Aorta (tissue), 5 donors: ENCODE measurements at regions not wholly inside any gene's neighbourhood (a gene's known extent, or its start where the extent isn't known, plus 50 kb on each side); places are given as distances from the start of the nearest gene placed in this dataset.

Experiments
- ATAC-seq: fragments of 200-7000 bp; cut with Tn5 transposase; one replicate; pipeline ENCODE4 v1.9.1; 2022; ENCODE audit warnings: moderate library complexity; ENCODE audit not compliant: low FRiP score
- DNase-seq, 2 donors: peaks; one replicate each; pipeline ENCODE4 v3.0.0-alpha.2; 2020
- H3K27ac ChIP-seq, 2 donors: one replicate each; pipeline ENCODE4 v1.5.1; 2013; ENCODE audit warnings: low read length in 2 of 2, mild to moderate bottlenecking in 2 of 2, moderate library complexity in 2 of 2, control low read depth in 1 of 2, inconsistent platforms in 1 of 2, low read depth in 1 of 2
- H3K27me3 ChIP-seq, 2 donors: one replicate each; pipeline ENCODE4 v1.6.1; 2013; ENCODE audit warnings: control low read depth in 1 of 2, low read length in 1 of 2, mild to moderate bottlenecking in 1 of 2, moderate library complexity in 1 of 2; ENCODE audit not compliant: insufficient read depth in 2 of 2, control insufficient read depth in 1 of 2
- H3K36me3 ChIP-seq, 2 donors: one replicate each; pipeline ENCODE4 v1.6.1; 2013; ENCODE audit warnings: control low read depth in 1 of 2, low read length in 1 of 2, mild to moderate bottlenecking in 1 of 2; ENCODE audit not compliant: insufficient read depth in 2 of 2, control insufficient read depth in 1 of 2
- H3K4me1 ChIP-seq, 2 donors: one replicate each; pipeline ENCODE4 v1.6.1; 2013; ENCODE audit warnings: low read length in 2 of 2, control low read depth in 1 of 2, mild to moderate bottlenecking in 1 of 2, moderate library complexity in 1 of 2; ENCODE audit not compliant: insufficient read depth in 2 of 2, control insufficient read depth in 1 of 2
- H3K4me3 ChIP-seq, 2 donors: one replicate each; pipeline ENCODE4 v1.5.1; 2013; ENCODE audit warnings: low read length in 2 of 2, control low read depth in 1 of 2, mild to moderate bottlenecking in 1 of 2
- H3K9me3 ChIP-seq: one replicate; pipeline ENCODE4 v1.6.1; 2013; ENCODE audit warnings: mild to moderate bottlenecking, low read length; ENCODE audit not compliant: control insufficient read depth
- WGBS, 2 donors: extraction: QIAGEN DNeasy Blood & Tissue Kit; methylation state at CpG; one replicate each; pipeline ENCODE4 v1.1.7; 2013; 5-methylcytosine and 5-hydroxymethylcytosine counted together
- intact Hi-C, 2 donors: fragments of 100-400 bp; cut with DNase I; formaldehyde crosslinking; loops; one replicate each; pipeline versions ENCODE4 v1.14.2 to v1.15.0; 2022
- donor health status: healthy with polysubstance abuse.
- donor health status: Bipolar disorder and iron deficiency.
- donor health status: DM: no; HTN: no; CAD: no.
- donor health status: DM: no; HTN: no; CAD: no.
- donor health status: DM: yes; HTN: yes; CAD: no.

DNA sequence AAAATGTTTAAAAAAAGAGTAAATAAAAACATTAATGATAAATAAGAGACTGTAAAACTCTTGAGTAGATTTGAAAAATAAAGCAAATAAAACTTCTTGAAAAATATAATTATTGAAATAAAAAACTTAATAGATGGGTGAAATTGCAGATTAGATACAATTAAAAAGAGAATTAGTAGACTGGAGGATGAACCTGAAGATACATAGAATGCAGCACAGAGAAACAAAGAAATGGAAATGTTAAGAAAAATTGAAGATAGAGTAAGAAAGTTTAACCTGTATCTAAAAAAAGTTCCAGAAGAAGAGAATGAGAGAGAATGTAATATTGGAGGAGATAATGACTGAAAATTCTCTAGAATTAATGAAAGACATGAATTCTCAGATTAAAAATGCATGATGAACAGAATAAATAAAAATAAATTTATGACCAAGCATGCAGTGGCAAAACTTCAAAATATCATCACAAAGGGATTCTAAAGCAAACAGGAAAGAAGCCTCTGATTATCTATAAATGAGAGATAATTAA, 438.1 kb upstream of the CLINT1 start:
- Histone ChIP-seq H3K36me3 (no peaks in the 10 kb centered on the region), H3K9me3 (peaks cover 5% of the 10 kb centered on the region), H3K27me3 (no peaks in the 10 kb centered on the region), H3K27ac (no peak overlapping the region), H3K4me3 (no peak overlapping the region), H3K4me1 (no peaks in the 10 kb centered on the region)
- intact Hi-C loops, result no loop called here
- ATAC-seq (no peak), DNase-seq (no peak)

- H3K9me3 ChIP-seq, result peaks cover 5% of the 10 kb centered on the region
Measured at GRCh38 chr5:158294701-158295100, 435.8 kb upstream of the CLINT1 start.

DNA sequence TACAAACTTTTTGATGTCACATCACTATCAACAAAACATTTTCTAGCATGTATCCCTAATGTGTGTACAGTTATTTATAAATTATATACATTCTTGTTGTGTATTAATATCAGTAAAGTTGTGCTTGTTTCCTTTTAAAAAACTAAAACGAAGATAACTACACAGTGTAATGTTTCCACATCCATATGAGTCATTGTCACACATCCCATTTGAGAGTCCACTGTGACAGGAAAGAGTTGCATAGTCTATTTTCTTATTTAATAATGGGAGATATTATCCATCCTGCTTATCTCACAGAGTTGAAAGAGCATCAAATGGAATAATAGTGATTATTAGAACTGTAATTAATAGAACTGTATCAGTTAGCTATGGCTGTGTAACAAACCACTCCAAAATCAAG, 434.0 kb upstream of the CLINT1 start:
- peaks cover 5% of the 10 kb centered on the region for H3K9me3 ChIP-seq
- DNase-seq (no peak), ATAC-seq (no peak)
- H3K4me3 ChIP-seq, result no peak overlapping the region
- H3K27ac ChIP-seq, result no peak overlapping the region
- H3K27me3 ChIP-seq, result no peaks in the 10 kb centered on the region
- intact Hi-C loops, result no loop called here
- no peaks in the 10 kb centered on the region for H3K36me3 ChIP-seq
- H3K4me1 ChIP-seq, result peaks cover 0 to 8% of the 10 kb centered on the region in 2 donors
- WGBS, 2 donors, result 83 to 89% methylated on average over 1 of the region's 1 CpG

More at GRCh38 chr5:158294701-158295100, 435.8 kb upstream of the CLINT1 start:
- WGBS, 2 donors, result 78 to 92% methylated on average over 6 of the region's 6 CpGs
- H3K27ac ChIP-seq, result no peak overlapping the region
- H3K27me3 ChIP-seq, result no peaks in the 10 kb centered on the region
- H3K4me1 ChIP-seq, result no peaks in the 10 kb centered on the region
- no peak overlapping the region for H3K4me3 ChIP-seq
- no peak for DNase-seq
- intact Hi-C loops, result no loop called here
- H3K36me3 ChIP-seq, result no peaks in the 10 kb centered on the region
- no peak for ATAC-seq

- H3K27me3 ChIP-seq, result no peaks in the 10 kb centered on the region
- H3K36me3 ChIP-seq, result no peaks in the 10 kb centered on the region
- WGBS, 2 donors, result 89 to 93% methylated on average over 1 of the region's 1 CpG
- ATAC-seq (no peak), DNase-seq (no peak)
- H3K9me3 ChIP-seq, result peaks cover 2% of the 10 kb centered on the region
- intact Hi-C loops, result no loop called here
- no peak overlapping the region for H3K4me3 ChIP-seq
- no peak overlapping the region for H3K27ac ChIP-seq
- H3K4me1 ChIP-seq, result peaks cover 0 to 8% of the 10 kb centered on the region in 2 donors
Measured at GRCh38 chr5:158289967-158290366, 431.0 kb upstream of the CLINT1 start.

DNA sequence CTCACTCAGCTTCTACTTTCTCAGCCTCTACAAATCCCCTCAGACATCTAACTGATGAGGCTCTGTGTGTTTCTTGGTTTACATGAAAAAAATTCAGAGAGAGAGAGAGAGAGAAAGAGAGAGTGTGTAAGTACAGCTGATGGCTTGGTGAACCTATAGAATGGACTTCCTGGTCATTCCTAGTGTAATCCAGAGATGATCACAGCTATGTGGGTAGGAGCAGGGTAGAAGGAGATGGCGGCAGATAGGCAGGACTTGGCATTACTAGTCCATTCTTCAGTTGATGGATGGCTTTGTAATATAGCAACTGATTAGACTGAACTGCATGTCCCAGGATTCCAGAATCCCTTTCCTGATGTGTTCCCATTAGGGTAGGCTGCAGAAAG, 429.3 kb upstream of the CLINT1 start:
- Histone ChIP-seq H3K4me1 (peaks cover 0 to 8% of the 10 kb centered on the region in 2 donors), H3K36me3 (no peaks in the 10 kb centered on the region), H3K4me3 (no peak overlapping the region), H3K9me3 (peaks cover under 1% of the 10 kb centered on the region), H3K27ac (peak overlapping the region in 1 of 2 donors; percentile 46), H3K27me3 (no peaks in the 10 kb centered on the region)
- intact Hi-C loops, result no loop called here
- no peak for ATAC-seq
- WGBS, 2 donors, result 16 to 35% methylated on average over 1 of the region's 1 CpG
- DNase-seq, result no peak

DNA sequence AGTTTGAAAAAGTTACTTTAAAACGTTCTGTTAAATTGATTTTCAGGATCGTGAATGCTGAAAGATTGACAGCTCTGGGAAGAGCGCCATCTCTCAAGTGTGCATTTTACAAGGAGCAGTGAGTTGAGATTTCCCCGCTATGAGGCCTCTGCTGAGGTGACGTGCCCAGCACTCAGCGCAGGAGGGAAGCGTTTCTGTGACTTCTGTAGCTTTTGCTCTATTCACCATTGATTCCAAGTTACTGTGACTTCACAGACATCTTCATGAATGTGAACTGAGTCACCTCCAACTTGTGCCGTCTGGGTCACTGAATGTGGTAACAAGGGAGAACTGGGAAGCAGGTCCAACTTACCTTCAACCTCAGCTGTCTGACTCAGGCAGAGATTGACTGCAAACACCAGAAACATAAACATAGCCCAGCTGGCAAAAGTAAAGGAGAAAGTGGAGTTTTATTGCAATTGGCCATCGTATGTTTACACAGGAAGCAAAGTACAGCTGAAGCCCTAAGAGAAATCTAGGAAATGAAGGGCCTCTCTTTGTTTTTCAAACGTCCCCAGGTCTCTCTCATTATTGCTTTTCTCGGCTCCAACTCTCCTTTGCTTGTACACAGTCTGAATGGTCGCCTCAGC, 428.8 kb upstream of the CLINT1 start:
- no peaks in the 10 kb centered on the region for H3K27me3 ChIP-seq
- intact Hi-C loops, result no loop called here
- DNase-seq (peak in 1 of 2 donors; percentile 49), ATAC-seq (peak; percentile 22)
- no peak overlapping the region for H3K4me3 ChIP-seq
- H3K4me1 ChIP-seq, result peaks cover 0 to 8% of the 10 kb centered on the region in 2 donors
- no peaks in the 10 kb centered on the region for H3K9me3 ChIP-seq
- H3K27ac ChIP-seq, result peak overlapping the region in 1 of 2 donors; percentile 17
- 6 to 9% methylated on average over 12 of the region's 12 CpGs for WGBS, 2 donors
- no peaks in the 10 kb centered on the region for H3K36me3 ChIP-seq

GRCh38 chr5:158286827-158287226, 427.9 kb upstream of the CLINT1 start:
- no peaks in the 10 kb centered on the region for H3K36me3 ChIP-seq
- no peak for ATAC-seq
- H3K27me3 ChIP-seq, result no peaks in the 10 kb centered on the region
- no peak overlapping the region for H3K4me3 ChIP-seq
- H3K27ac ChIP-seq, result no peak overlapping the region
- no peaks in the 10 kb centered on the region for H3K9me3 ChIP-seq
- DNase-seq, result no peak
- H3K4me1 ChIP-seq, result peaks cover 0 to 8% of the 10 kb centered on the region in 2 donors
- intact Hi-C loops, result no loop called here
- 96 to 98% methylated on average over 1 of the region's 1 CpG for WGBS, 2 donors

DNA sequence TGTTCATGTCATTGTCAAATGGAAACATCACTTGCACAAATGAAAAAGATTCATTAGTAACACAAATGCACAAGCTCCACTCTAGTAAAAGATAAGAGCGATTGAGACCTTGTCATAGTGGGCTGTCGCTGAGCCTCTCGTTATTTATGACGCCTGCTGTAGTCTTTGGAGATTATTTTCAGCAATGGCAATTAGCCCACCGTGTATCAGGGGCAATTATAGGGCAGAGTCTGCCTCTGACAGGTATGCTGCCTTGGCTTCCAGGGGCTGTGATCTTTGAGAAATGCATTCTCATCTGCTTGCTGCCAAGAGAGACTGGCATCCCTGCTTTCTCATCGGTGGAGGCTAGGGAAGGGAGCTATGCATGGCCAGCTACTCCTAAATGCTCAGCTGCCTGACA, 426.8 kb upstream of the CLINT1 start:
- no peak overlapping the region for H3K4me3 ChIP-seq
- H3K27ac ChIP-seq, result no peak overlapping the region
- H3K9me3 ChIP-seq, result no peaks in the 10 kb centered on the region
- WGBS, 2 donors, result 84 to 90% methylated on average over 6 of the region's 6 CpGs
- no peaks in the 10 kb centered on the region for H3K36me3 ChIP-seq
- intact Hi-C loops, result no loop called here
- DNase-seq (no peak), ATAC-seq (no peak)
- peaks cover 0 to 8% of the 10 kb centered on the region in 2 donors for H3K4me1 ChIP-seq
- no peaks in the 10 kb centered on the region for H3K27me3 ChIP-seq

DNA sequence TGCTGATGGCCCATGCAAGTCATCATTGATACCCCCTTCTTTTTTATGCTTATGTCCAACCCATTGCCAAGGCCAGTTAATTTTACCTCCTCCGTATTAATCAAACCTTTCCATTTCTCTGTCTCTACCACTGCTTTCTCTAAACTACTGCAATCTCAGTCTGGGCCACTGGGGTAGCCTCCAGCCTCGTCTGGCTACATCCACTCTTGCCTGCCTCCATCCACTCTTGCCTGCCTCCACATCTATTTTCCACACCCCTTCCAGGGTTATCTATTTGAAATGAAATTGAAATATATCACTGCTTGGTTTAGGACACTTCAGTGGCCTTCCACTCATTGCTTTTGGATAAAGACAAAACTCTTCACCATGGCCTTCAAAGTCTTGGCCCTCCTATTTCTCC, 425.3 kb upstream of the CLINT1 start:
- intact Hi-C loops, result no loop called here
- 92 to 93% methylated on average over 2 of the region's 2 CpGs for WGBS, 2 donors

More for the DNA sequence above, 425.3 kb upstream of the CLINT1 start:
- DNase-seq, result no peak
- no peak overlapping the region for H3K4me3 ChIP-seq
- no peaks in the 10 kb centered on the region for H3K9me3 ChIP-seq
- peaks cover 0 to 8% of the 10 kb centered on the region in 2 donors for H3K4me1 ChIP-seq
- no peak for ATAC-seq
- no peaks in the 10 kb centered on the region for H3K27me3 ChIP-seq
- no peaks in the 10 kb centered on the region for H3K36me3 ChIP-seq
- H3K27ac ChIP-seq, result no peak overlapping the region
